Non-pigmented ciliary epithelial cell (primary cell): ENCODE measurements at regions not wholly inside any gene's neighbourhood (a gene's known extent, or its start where the extent isn't known, plus 50 kb on each side); places are given as distances from the start of the nearest gene placed in this dataset.
"Not testable (repeated sequence)": the region's sequence is repeated elsewhere in the genome, so short reads cannot be mapped to it uniquely, and the experiment has no call there.

ENCODE experiments used
- DNase-seq: peaks from one replicate; pipeline ENCODE4 v3.0.0-alpha.2; 2010; ENCODE audit warnings: low read depth

- no peak for DNase-seq
These were observed 103.1 kb upstream of the PLEKHG1 start for GRCh38 chr6:150496629-150497028.

GRCh38 chr6:150499882-150500312 lies 99.8 kb upstream of the PLEKHG1 start:
- no peak for DNase-seq

- DNase-seq: not testable (repeated sequence)
These were observed 99.1 kb upstream of the PLEKHG1 start for GRCh38 chr6:150500568-150500967.

- DNase-seq: no peak
These were observed 96.6 kb upstream of the PLEKHG1 start for GRCh38 chr6:150503041-150503440.

- DNase-seq: no peak
These were observed 95.9 kb upstream of the PLEKHG1 start for GRCh38 chr6:150503586-150504339.

GRCh38 chr6:150507361-150507760 lies 92.3 kb upstream of the PLEKHG1 start:
- not testable (repeated sequence) for DNase-seq

GRCh38 chr6:150510576-150510975 lies 89.1 kb upstream of the PLEKHG1 start:
- DNase-seq: no peak

- DNase-seq: no peak
These were observed 88.4 kb upstream of the PLEKHG1 start for GRCh38 chr6:150511313-150511712.

- DNase-seq: no peak
These were observed 84.8 kb upstream of the PLEKHG1 start for GRCh38 chr6:150514806-150515380.

GRCh38 chr6:150516199-150516598 lies 83.5 kb upstream of the PLEKHG1 start:
- no peak for DNase-seq

GRCh38 chr6:150517175-150517574 lies 82.5 kb upstream of the PLEKHG1 start:
- no peak for DNase-seq

GRCh38 chr6:150521482-150521881 lies 78.2 kb upstream of the PLEKHG1 start:
- DNase-seq: no peak

GRCh38 chr6:150523216-150523615 lies 76.5 kb upstream of the PLEKHG1 start:
- not testable (repeated sequence) for DNase-seq

- no peak for DNase-seq
These were observed 74.4 kb upstream of the PLEKHG1 start for GRCh38 chr6:150525300-150525699.

GRCh38 chr6:150527100-150527499 lies 72.6 kb upstream of the PLEKHG1 start:
- DNase-seq: no peak

- DNase-seq: peak; percentile 17
These were observed 70.9 kb upstream of the PLEKHG1 start for GRCh38 chr6:150528648-150529285.

- DNase-seq: no peak
These were observed 70.0 kb upstream of the PLEKHG1 start for GRCh38 chr6:150529646-150530045.

- no peak for DNase-seq
These were observed 67.7 kb upstream of the PLEKHG1 start for GRCh38 chr6:150531957-150532356.

GRCh38 chr6:150534553-150534952 lies 65.1 kb upstream of the PLEKHG1 start:
- no peak for DNase-seq

- DNase-seq: no peak
These were observed 64.4 kb upstream of the PLEKHG1 start for GRCh38 chr6:150535151-150535804.

GRCh38 chr6:150535818-150536220 lies 63.9 kb upstream of the PLEKHG1 start:
- DNase-seq: no peak

GRCh38 chr6:150536835-150537234 lies 62.9 kb upstream of the PLEKHG1 start:
- DNase-seq: no peak

GRCh38 chr6:150537491-150537890 lies 62.2 kb upstream of the PLEKHG1 start:
- DNase-seq: no peak
